ENCODE measurements at regions not wholly inside any gene's neighbourhood (a gene's known extent, or its start where the extent isn't known, plus 50 kb on each side); places are given as distances from the start of the nearest gene placed in this dataset.
"Not testable (repeated sequence)": the region's sequence is repeated elsewhere in the genome, so short reads cannot be mapped to it uniquely, and the experiment has no call there.

DNA sequence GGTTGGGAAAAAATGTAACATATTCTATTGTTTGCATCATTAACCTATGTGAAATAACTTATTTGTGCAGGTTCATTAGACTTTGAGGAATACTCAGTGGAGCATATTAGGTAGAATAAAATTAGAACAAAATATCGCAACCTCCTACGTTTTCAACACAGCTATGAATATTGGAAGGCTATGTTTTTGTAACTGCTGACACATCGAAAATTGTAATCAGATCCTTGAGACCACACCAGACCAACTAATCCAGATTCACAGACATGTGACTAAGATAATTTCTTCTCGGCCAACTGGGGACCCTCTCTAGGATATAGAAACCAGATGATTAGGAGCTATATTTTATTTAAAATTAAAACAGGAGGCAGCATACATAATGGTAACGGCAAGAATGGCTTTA lies 77.5 kb upstream of the VWC2 start:
- TF ChIP-seq, protein P1, sequence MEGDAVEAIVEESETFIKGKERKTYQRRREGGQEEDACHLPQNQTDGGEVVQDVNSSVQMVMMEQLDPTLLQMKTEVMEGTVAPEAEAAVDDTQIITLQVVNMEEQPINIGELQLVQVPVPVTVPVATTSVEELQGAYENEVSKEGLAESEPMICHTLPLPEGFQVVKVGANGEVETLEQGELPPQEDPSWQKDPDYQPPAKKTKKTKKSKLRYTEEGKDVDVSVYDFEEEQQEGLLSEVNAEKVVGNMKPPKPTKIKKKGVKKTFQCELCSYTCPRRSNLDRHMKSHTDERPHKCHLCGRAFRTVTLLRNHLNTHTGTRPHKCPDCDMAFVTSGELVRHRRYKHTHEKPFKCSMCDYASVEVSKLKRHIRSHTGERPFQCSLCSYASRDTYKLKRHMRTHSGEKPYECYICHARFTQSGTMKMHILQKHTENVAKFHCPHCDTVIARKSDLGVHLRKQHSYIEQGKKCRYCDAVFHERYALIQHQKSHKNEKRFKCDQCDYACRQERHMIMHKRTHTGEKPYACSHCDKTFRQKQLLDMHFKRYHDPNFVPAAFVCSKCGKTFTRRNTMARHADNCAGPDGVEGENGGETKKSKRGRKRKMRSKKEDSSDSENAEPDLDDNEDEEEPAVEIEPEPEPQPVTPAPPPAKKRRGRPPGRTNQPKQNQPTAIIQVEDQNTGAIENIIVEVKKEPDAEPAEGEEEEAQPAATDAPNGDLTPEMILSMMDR (conservative IDR thresholded peaks at IDR 0.05), result no peak
- no peak overlapping the region for H3K27ac ChIP-seq

DNA sequence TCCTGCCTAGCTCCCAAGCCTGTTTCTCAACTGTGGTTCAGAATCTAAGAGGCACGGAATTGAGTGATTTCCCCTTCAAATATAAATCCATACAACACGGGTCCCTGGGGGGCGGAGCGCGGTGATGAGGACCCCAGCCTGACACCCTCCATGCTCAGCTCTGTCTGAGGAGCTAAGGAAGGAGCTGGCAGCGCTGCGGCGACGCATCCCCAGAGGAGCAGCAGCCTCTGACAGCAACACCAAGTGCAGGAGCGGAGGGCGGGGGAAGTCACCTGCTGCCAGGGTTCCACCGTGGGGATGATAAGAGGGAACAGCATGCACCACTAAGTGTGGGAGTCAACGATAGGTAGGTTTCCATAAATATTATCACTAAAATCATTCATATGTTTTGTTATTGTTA lies 72.6 kb upstream of the VWC2 start:
- TF ChIP-seq, protein P1 (conservative IDR thresholded peaks at IDR 0.05), result no peak
- no peak overlapping the region for H3K27ac ChIP-seq

- H3K27ac ChIP-seq, result no peak overlapping the region
- TF ChIP-seq, protein P1 (conservative IDR thresholded peaks at IDR 0.05), result no peak
These were observed 71.3 kb upstream of the VWC2 start for GRCh38 chr7:49702099-49702498.

DNA sequence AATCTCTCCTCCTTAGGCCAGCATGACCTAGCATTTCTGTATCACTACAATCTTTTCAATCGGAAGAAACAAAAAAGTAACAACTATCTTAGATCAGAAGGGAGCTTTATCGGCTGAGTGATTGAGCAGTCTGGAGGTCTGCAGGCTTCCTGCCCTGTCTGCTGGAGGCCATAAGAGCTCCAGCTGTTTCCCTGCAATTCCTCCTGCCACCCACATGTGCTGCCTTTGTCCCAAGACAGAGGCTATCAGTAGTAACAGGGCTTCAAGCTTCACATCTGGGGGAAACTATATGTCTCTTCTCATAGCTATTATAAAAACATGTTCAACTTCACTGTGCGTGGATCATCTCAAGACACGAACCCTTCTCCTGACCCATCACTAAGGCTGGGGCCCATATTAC lies 70.1 kb upstream of the VWC2 start:
- H3K27ac ChIP-seq, result no peak overlapping the region
- TF ChIP-seq, protein P1 (conservative IDR thresholded peaks at IDR 0.05), result no peak

DNA sequence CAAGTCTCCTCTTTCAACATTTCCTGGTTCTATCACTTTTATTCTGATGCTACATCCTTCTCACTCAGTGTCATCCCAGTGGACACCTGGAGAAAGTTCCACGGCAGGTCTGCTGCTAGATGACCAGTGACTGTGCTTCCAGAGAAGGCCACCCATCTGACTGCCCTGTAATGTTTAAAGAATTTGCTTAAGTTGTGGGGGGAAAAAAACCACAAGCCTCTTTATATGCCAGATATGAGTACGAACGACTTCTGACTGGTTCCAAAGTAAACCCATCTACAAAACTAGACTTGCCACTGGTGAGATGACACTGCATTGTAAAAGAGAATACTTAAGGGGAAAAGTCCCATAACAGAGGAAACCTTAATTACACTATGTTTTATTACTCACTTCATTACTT lies 69.6 kb upstream of the VWC2 start:
- TF ChIP-seq, protein P1 (conservative IDR thresholded peaks at IDR 0.05), result no peak
- no peak overlapping the region for H3K27ac ChIP-seq

DNA sequence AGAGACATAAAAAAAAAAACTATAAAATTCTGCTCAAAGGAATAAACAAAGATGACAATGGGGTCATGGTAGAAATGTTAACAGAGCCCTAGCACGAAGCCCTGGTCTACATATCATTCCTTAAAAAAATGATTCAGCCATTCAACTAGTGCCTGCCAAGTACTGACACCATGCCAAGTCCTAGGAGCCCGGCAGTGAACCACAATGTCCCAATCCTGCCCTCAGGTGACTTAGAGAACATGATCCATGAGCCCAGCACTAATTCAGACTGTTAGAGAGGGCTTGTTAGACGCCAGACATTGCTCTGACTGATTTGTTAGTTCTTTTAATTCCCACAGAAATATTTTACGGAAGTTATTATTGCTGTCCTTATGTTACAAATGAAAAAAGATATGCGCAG lies 67.3 kb upstream of the VWC2 start:
- TF ChIP-seq, protein P1 (conservative IDR thresholded peaks at IDR 0.05), result no peak
- H3K27ac ChIP-seq, result no peak overlapping the region

DNA sequence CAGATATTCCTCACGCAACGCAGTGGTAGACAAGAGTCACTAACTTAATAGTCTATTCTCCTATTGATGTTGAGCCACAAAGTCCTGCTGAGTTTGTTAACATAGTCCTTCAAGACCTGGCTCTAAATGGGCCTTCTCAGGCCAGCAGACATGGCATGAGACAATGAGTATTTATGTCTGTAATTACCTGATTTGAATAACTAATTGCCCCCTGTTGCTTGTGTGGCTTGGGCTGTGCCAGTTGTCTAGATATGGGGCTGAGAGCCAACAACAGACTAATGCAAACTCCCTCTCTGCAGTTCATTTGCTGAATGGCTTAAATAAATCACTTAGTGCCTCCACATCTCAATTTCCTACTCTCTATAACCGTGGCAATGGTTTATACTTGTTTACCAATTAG lies 65.5 kb upstream of the VWC2 start:
- H3K27ac ChIP-seq, result no peak overlapping the region
- TF ChIP-seq, protein P1 (conservative IDR thresholded peaks at IDR 0.05), result no peak

- TF ChIP-seq, protein P1 (conservative IDR thresholded peaks at IDR 0.05), result no peak
- no peak overlapping the region for H3K27ac ChIP-seq
These were observed 64.8 kb upstream of the VWC2 start for GRCh38 chr7:49708590-49708989.

GRCh38 chr7:49711072-49711723 lies 62.2 kb upstream of the VWC2 start:
- not testable (repeated sequence) for H3K27ac ChIP-seq

Measured in VCaP (cell line).